COR-L47 (cell line): ENCODE measurements at regions not wholly inside any gene's neighbourhood (a gene's known extent, or its start where the extent isn't known, plus 50 kb on each side); places are given as distances from the start of the nearest gene placed in this dataset.

Experiments used
- DNase-seq: peaks from one replicate; lab custom pipeline; 2025; lab: John Stamatoyannopoulos, UW

DNA sequence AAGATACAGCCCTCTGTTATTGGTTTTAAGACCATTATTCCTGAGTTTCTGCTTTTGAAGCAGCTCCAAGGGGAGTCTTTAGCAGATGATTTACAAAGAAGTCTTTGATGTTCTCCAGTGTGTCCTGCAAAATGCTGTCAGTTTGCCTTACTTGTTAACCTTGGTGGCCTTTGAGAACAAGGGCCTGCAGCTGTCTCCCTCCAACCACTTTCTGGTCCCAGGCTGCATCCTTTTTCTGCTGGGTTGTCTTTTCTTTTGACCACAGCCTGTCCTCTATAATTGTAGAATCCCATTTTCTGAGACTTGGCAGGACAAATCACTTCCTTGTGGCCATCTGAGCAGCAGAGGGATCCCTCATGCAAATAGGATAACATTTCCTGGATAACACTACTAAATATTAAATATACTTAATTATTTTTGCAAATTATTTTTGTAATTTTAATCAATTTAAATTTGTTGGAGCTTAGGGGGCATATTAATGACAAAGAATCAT is 281.4 kb downstream of the DMRT2 start:
- no peak for DNase-seq

DNA sequence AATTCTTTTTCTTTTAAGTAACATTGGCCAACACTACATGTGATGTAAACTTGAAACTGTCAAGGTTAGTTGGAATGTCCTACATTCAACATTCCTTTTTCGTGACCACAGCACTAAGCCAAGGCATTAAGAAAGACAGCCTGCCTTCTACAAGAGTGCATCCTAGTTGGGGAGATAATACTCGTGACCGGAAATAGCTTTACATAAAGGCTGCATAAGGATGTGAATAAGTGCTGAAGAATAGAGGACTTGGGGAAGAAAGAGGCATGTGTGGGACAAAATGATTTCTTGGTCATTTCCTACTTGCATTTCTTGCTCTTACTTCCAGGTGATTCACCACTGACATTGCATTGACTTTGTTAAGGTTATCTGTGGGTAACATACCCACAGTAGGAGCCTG is 282.0 kb downstream of the DMRT2 start:
- DNase-seq = no peak

DNA sequence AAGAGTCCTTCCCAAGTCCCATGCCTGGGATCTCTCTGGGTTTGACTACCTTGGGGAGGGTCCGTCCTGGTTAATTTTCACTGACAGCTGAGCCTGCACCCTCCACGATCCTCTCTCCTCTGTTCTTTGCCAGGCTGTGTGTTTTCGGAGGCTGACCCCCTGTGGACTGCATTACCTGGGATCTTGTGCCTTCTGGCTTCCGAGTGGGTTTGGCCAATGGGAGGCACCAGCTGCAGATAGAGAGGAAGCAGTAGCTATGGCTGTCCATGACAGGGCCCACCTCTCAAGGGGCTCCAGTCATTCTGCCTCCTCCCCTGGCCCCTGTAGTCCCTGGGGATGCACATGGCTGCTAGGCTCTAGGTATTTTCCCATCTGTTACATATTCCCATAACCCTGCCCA is 285.0 kb downstream of the DMRT2 start:
- no peak for DNase-seq

DNA sequence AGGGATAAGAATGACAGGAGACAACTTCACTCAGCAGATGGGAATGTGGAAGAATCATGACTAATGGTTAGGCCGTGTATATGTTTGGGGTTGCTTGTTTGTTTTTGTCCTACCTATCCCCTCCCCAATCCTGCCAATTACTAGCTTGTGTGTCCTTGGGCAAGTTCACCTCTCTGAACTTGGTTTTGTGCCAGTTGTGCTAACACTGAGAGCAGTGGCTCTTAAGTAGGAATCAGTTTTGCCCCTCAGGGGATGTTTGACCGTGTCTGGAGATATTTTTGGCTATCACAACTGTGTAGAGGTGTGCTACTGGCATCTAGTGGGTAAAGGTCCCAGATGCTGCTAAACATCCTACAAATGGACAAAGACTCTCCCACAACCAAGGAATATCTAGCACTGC is 287.0 kb downstream of the DMRT2 start:
- no peak for DNase-seq

DNA sequence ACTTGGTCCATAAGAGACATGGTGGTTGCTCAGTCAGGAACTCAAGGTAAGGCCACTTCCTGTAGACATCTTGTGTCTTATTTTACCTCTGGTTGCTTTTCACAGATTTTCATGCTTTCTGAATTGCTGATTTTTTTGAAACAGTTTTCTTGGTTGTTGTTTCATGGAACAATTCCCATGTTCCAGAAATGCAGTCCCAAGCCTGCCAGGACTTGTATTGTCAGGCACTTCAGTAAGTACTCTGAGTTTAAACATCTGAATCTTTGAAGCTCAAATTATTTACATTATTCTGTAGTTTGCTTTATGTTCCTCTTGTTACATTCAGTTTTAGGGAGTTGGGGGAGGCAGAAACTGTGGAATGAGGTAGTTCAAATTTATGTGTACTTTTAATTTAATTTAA is 290.2 kb downstream of the DMRT2 start:
- DNase-seq = no peak

DNA sequence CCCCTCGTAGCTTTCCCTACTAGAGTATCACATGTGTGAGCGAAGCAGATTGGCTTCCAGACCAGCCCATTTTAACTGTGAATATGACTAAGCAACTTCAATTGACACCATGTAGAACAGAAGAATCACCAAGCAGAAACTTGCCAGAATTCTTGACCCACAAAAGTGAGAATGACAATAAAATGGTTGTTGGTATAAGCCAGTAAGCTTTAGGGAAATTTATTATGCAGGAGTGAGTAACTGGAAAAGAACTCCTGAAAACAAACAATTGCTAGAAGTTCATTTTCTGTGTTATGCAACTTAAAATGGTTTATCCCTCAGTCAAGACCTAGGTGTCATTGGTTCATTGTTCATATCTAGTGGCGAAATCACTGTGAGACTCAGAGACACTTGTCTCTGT is 303.1 kb downstream of the DMRT2 start:
- no peak for DNase-seq

DNA sequence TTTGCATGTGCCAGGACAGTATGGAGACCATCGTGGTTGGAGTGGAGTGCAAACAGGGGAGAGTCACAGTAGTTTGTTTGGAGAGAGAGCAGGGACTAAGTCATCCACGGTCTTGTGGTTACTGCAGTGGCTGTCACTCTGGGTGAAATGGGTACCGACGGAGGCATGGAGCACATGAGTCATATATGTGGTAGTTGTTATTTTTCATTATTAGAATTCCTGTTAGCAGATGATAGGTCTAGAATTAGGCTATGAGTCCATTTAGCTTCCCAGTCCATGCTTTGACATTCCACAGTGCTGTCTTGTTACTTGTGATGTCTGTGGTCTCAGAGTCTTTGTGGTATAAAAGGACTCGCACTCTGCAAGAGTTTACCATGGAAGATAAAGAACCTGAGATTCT is 303.9 kb downstream of the DMRT2 start:
- DNase-seq = no peak

DNA sequence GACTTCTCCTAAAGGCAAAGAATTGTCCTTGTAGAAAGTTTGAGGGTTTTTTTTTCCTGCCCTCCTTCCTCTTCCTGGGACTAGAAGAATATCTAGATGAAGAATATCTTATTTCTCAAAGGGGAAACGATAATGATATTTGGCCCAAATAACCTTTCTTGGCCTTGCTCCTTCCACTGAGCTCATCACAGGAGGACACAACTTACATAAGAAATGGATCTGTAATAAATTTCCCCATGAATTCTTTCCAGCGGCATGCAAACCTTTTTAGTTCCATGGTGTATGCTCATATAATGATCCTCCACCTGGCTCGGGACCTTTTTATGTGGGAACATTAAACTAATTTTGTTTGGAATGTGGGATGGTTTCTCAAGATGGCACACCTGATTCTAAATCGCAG is 304.4 kb downstream of the DMRT2 start:
- no peak for DNase-seq

DNA sequence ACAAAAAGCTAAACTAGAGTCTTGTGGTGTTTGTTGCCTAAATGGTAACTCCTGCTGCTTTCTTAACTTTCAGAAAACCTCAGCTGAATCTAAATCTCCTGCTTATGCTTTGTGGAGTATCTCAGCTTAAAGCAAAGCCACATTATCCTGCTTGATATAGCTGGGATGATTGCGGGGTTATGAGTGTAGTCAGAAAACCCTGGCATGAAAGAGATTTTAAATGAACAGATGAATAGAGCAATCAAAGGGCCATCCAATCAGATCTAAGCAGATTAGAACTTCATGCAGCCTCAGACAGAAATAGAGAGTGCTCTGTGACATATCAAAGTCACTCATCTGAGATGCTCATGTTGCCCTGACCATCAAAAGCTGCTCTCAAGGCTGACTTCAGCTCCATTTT is 305.5 kb downstream of the DMRT2 start:
- no peak for DNase-seq

DNA sequence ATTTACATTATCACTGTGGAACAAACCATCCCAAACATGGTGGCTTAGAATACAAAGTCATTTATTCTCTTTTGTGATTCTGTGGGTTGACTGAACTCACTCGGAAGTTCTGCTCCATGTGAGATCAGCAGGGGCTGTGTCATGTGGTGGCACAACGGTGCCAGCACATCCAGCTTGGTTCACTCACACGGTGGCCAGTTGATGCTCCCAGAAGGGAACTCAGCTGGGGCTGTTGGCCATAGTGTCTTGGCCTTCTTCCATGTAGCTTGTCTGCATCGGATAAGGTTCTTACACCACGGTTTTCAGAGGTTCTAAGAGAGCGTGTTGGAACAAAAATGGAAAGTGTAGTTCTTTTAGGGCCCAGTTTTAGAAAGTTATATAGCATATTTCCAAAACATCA is 312.7 kb downstream of the DMRT2 start:
- no peak for DNase-seq

DNA sequence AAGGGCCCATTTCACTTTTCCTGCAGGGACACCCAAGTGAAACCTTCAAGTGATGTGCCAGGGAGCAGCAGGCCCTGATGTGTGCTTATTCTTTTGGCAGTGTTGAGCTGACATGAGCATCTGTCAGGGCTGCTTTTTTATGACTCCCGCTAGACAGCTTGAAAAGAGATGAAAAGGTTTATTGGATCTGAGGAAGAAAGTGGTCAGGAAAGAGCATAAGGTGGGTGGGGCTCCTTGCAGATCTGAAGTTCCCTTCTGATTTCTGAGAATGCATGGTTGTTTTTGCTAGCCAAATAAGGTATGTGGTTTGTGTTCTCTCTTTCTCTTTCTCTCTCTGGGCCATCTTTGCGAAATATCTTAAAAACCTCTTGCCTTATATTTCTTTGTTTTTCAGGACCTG is 316.1 kb downstream of the DMRT2 start:
- DNase-seq = no peak

DNA sequence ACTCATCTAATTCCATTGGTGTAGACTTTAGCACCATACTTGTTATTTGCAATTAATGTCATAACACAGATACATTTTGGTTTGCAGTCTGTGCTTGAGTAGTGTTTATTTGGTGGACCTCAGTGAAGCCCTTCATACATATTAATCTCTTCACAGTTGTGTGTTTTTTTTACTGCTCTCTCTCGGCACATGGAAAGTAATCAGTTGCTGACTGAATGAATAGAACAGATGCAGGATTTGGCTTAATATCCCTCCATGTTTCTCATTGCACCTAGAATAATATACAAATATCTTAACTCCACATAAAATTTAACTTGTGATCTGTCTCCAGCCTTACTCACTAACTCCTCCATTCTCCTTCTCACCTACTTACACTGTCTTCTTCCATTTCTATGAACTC is 319.1 kb downstream of the DMRT2 start:
- no peak for DNase-seq

DNA sequence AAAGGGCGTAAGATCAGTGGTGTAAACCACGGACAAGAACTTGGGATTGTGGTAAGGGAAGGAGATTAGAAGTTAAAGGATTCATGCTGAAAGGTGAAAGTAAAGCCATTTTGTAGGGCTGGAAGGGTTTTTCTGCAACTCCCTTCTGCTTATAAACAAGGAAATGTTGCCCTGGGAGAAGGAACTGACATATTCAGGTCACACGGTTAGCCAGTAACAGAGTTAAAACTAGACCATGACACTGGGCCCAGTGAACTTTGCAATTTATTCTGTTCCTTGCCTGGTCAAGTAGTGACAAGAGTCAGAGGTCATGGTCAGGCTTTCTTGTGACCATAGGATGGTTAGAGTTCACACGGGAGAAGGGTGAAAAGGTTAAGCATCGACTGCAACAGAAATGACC is 323.3 kb downstream of the DMRT2 start:
- DNase-seq = no peak

DNA sequence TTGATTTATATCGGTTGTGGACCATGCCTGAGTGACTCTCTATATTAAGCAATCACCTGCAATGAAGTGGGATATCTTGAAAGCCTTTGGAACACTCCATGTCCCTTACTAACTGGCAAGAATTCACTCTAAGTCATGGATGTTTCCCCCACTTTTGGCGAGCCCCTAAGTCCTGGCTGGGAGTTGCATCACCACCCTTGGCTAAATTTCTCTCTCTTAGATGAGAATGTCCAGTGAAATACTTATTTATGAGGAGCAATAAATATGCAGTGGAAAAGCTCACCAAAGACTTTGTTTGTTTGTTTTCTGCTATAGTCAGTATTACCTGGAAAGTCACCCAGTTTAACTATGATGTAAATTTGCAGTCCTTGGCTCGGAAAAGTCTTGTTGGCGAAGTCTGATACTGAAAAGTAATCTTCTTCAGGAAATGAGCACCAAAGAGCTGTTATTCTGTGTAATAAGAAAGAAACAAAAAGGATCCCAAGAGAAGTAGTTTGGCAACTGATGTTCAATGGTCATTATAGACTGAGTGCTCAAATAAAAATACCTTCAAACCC is 333.8 kb downstream of the DMRT2 start:
- DNase-seq = no peak

DNA sequence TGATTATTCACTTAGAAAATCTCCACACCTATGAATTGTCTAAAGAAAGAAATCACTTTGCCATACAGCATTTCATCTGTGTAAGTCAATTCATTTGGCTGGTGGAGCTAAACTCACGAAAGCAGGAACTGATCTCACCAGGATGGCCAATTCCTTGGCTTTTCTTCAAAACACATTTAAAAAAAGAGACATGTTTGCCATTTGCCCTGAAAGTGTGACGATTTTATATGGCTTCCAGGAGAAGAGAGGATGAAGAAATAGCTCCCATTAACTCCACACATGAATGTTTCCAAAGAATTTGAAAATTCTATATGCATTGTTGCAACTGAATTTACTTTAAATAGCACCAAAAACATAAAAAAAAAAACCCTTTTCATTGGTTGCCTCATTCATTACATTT is 334.7 kb downstream of the DMRT2 start:
- DNase-seq = no peak

DNA sequence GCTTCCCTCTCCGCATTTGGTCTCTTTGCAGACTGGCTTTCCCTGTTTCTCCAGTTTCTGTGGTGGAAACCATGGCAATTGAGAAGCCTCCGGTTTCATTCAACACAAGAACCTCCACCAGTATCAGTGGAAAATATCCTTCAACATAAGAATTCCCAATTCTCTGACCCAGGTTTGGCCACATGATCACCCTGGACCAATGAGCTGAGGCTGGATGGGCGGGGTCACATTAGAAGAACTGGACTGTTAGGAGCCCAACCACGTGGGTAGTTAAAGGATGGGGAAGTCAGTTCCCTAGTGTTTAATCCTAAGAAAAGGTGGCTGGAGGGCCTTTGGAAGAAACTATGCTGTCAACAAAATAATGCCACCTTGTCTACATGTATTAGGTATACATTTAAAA is 336.3 kb downstream of the DMRT2 start:
- DNase-seq = no peak

DNA sequence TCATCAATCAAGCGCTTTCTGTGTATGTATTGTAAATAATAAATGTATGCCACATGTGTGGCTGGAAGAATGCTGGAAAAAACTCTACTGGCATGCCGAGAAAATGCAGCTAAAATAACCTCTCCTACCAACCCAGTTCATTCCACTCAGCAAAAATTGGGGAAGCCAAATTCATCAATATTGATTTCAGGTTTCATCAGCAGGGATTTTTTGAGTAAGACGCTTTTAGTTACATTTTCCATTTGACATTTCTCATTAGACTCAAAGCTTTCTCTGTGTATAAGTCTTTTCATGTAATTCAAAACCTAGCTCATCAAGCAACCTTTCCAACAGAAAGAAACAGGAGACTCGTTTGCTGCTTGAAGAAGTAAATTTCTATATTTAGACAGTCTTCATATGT is 338.1 kb downstream of the DMRT2 start:
- DNase-seq = no peak

DNA sequence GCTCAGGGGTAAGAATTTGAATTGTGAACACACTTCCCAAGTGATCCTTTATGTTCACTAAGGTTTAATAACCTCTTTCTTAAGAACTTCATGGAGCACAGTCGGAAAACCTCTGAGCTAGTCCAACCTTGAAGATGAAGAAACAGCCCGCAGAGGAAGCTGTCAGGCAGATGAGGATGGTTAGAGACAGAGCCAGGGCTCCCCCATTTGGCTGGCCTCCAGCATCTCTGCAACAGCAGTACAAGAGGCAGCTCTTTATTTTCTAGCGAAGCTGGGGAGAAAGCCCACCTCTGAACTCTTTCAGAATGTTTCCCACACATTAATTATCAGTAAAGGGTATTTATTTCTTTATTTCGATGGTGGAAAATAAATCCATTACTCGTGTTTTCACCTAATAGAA is 350.8 kb downstream of the DMRT2 start:
- no peak for DNase-seq

DNA sequence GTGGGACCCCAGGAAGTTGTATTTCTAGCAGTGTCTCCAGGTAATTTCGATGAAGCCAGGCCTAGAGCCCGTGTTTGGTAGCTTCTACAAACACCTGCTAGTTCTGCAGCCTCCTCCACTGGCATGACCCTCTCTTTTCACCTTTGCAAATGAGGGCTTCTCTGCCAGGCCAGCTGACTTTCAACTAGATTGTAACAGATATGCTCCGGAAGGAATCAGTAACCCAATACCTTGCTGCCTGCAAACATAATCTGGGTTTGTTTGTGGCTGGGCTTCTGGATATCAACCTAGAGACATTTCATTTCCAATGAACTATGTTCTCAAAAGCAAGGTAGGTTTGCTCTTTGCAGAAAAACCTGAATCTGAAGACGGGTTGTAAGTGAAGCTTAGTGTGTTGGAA is 354.8 kb downstream of the DMRT2 start:
- no peak for DNase-seq

DNA sequence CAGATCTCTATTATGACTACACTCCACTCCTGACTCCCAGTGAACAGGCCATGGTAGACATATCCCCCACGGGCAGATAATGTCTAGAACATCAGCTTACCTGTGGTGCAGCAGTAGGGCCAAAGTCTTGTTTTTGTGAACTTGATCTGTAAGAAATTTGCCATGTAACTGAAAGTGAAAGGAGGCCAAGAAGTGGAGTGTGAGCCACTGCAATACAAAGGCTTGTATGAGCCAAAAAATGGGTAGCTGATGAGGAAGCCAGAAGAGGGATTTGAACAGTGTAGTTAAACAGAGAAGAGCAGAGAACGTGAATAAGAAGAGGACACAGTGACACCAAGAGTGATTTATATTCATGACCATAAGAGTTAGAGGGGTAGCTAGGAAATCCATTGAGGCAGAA is 361.7 kb downstream of the DMRT2 start:
- no peak for DNase-seq

DNA sequence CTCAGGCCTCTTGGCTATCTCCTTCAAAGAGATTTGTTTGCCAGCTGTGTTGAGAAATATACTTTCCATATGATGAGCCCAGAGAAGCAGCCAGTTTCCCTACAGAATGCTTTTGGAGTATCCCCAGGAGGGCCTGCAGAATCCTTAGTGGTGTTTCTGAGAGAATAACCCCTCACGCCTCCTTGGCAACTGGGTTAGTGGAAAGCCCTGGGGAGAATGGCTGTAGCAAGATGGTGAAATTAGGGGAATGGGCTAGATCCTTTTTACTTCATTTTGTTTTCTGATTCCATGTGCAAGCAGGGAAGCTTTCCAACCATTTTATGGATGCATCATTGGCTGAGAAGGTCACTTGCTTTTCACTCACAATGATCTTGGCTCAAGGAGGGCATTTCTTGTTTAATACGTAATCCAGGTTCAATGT is 364.6 kb downstream of the DMRT2 start:
- no peak for DNase-seq

DNA sequence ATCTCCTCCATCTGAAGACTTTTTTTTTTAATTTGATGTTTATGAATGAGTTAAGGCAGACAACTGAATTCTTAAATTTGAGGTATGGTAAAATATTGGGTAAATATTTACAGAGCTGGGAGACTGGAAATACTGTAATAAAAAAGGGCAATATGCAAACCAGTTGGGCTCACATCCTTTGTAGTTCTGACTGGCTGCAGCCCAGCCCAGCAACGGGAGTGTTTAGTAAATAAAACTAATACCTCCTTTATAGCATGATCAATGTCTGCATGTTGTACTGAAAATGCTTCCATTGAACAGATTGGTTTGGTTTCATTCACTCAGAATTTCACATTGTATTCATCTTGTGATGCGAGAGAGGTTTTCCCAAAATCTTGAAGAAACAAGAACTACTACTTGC is 365.0 kb downstream of the DMRT2 start:
- DNase-seq = no peak

DNA sequence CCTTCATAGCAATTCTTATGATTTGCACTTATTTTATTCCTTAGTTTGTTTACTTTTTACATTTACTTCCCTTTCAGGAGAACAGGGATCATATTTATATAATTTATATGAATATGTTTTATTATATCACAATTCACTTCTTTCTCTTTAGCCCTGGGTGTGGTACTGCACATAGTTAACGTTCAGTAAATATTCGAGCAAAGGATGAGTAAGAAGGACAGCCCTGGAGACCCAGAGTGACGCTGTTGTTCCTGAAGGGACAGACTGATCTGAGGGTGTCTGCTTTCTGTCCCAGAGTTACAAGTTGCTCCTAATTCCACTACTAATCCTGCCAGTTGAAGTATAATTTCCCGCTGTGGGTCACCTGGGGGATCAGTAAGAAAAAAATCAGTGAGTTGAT is 366.1 kb downstream of the DMRT2 start:
- DNase-seq = no peak

DNA sequence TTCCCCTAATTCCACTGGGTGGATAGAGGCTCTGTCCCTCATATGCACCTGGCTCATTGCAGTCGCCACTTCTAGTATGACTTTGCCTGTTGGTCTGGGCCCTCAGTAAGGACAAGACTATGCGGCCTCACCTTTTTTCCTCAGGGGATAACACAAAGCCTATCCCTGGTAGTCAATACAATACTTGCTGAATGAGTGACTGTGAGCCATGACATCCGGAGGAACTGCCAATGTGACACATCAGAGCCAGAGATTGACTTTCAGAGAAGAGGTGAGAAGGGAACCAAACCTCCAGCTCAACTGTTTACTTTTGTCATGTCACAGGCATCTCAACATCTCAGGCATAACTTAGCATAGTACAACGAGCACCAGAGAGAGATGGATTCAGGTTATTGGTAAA is 371.3 kb downstream of the DMRT2 start:
- no peak for DNase-seq

DNA sequence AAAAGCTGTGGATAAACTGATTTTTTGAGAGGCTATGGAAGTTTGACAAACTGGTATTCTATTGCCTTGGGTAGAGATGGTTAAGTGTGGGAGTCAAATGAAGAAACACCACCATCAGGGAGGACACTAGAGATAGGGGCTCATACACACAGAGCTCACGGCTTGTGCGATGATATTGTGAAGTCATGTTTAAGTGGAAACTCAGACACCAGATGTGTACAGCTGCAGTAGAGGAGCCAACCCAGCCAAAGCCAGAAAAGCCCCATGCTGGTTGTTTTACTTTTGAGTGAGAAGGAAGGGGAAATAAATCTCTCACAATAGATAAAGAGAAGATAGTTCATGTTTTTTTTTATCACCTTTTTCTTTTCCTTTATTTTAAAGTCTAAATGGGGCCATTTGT is 377.7 kb downstream of the DMRT2 start:
- no peak for DNase-seq
